Endothelial cell (in vitro differentiated cells): ENCODE measurements at regions not wholly inside any gene's neighbourhood (a gene's known extent, or its start where the extent isn't known, plus 50 kb on each side); places are given as distances from the start of the nearest gene placed in this dataset.

Experiments used
- DNase-seq: peaks from one replicate; pipeline ENCODE4 v3.0.0; 2021; ENCODE audit warnings: low spot score
- H3K27ac Mint-ChIP-seq: one replicate; pipeline ENCODE4 v1.8.0; 2021; ENCODE audit warnings: mixed read lengths, inconsistent platforms; ENCODE audit not compliant: unreplicated experiment
- H3K27me3 Mint-ChIP-seq: one replicate; pipeline ENCODE4 v1.8.0; 2021; ENCODE audit warnings: mild to moderate bottlenecking, moderate library complexity, mixed read lengths, inconsistent platforms; ENCODE audit not compliant: unreplicated experiment
- H3K36me3 Mint-ChIP-seq: one replicate; pipeline ENCODE4 v1.8.0; 2021; ENCODE audit warnings: mild to moderate bottlenecking, low read depth, mixed read lengths, inconsistent platforms; ENCODE audit not compliant: unreplicated experiment
- H3K4me1 Mint-ChIP-seq: one replicate; pipeline ENCODE4 v1.8.0; 2021; ENCODE audit warnings: mild to moderate bottlenecking, mixed read lengths, inconsistent platforms; ENCODE audit not compliant: unreplicated experiment
- H3K4me3 Mint-ChIP-seq: one replicate; pipeline ENCODE4 v1.8.0; 2021; ENCODE audit warnings: mild to moderate bottlenecking, mixed read lengths, inconsistent platforms; ENCODE audit not compliant: unreplicated experiment
- H3K9me3 Mint-ChIP-seq: one replicate; pipeline ENCODE4 v1.8.0; 2021; ENCODE audit warnings: mixed read lengths, inconsistent platforms; ENCODE audit not compliant: unreplicated experiment
- CTCF ChIP-seq: fragments of 200-600 bp; sonication (generic); IDR thresholded peaks from one replicate; pipeline ENCODE4 v1.5.0; 2021; ENCODE audit warnings: antibody characterized with exemption; ENCODE audit not compliant: unreplicated experiment

- Mint-ChIP-seq H3K27ac (no peak overlapping the region), H3K4me1 (no peaks in the 10 kb centered on the region), H3K9me3 (no peaks in the 10 kb centered on the region), H3K4me3 (no peak overlapping the region), H3K36me3 (no peaks in the 10 kb centered on the region), H3K27me3 (no peaks in the 10 kb centered on the region)
- no peak for DNase-seq
- TF ChIP-seq CTCF, result no peak
Observed at GRCh38 chr14:40920380-40920779, 686.3 kb upstream of the LRFN5 start.

DNA sequence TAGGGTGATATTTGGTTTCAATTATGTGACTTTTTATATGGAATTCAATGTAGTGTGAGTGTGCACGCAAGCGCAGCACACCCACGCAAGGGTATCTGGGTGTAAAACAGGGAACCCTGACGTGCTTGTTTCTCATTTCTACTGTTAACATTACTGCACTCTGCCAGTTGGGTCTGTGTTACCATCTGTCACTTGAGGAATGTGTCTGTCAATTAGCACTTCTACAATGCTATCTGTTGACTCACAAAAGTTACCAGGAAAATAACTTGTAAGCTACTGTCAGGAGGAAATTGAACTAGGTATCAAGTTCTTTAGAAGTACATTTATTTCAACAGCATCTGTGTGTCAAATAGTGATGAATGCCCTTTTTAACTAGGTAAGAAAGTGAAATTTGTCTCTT is 695.5 kb upstream of the LRFN5 start:
- H3K4me3 Mint-ChIP-seq, result no peak overlapping the region
- H3K27me3 Mint-ChIP-seq, result no peaks in the 10 kb centered on the region
- H3K4me1 Mint-ChIP-seq, result no peaks in the 10 kb centered on the region
- no peak for TF ChIP-seq CTCF
- DNase-seq, result no peak
- H3K36me3 Mint-ChIP-seq, result no peaks in the 10 kb centered on the region
- H3K9me3 Mint-ChIP-seq, result no peaks in the 10 kb centered on the region
- no peak overlapping the region for H3K27ac Mint-ChIP-seq

DNA sequence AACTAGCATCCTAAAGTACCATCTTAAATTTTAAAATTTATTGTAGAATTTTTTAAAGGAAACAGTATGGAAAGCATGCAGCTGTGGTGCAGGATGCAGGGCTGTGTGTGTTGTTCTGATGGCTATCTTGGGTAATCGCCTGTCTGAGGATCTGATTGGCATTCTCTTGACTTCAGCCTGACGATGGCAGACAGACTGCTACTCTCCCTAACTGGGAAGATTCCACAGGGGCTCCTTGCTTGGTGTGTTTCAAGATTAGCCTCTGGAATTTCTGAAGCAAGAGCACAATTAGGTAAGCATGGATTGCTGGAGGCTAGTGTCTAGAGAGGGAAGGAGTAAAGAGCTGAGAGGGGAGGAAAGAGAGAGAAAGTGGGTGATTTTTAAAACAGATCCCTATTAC is 696.8 kb upstream of the LRFN5 start:
- Mint-ChIP-seq H3K9me3 (no peaks in the 10 kb centered on the region), H3K27ac (no peak overlapping the region), H3K4me1 (no peaks in the 10 kb centered on the region), H3K4me3 (no peak overlapping the region), H3K36me3 (no peaks in the 10 kb centered on the region), H3K27me3 (no peaks in the 10 kb centered on the region)
- TF ChIP-seq CTCF, result no peak
- DNase-seq, result no peak

DNA sequence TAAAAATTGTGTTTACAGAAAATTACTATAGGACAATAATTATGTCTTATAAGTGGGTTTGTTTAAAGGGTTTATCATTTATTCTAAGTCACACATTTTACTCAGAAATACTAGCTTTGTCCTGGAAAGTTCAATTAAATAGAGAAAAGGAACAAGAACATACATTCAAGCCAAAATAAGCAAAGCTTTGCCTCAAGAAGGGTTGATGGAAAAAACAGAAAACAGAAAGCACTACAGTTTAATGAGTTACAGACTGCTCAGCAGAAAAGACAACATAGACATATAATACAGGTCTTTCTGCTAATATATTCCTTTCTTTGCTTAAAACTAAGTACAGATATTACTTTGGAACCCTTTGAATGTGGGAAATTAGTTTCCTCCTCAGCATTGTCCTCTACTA is 703.0 kb upstream of the LRFN5 start:
- no peaks in the 10 kb centered on the region for H3K4me1 Mint-ChIP-seq
- no peaks in the 10 kb centered on the region for H3K27me3 Mint-ChIP-seq
- no peak overlapping the region for H3K4me3 Mint-ChIP-seq
- no peaks in the 10 kb centered on the region for H3K9me3 Mint-ChIP-seq
- H3K36me3 Mint-ChIP-seq, result no peaks in the 10 kb centered on the region
- no peak for TF ChIP-seq CTCF
- no peak overlapping the region for H3K27ac Mint-ChIP-seq
- no peak for DNase-seq

GRCh38 chr14:40899435-40899834 is 707.2 kb upstream of the LRFN5 start:
- no peaks in the 10 kb centered on the region for H3K9me3 Mint-ChIP-seq
- H3K4me1 Mint-ChIP-seq, result no peaks in the 10 kb centered on the region

More at GRCh38 chr14:40899435-40899834, 707.2 kb upstream of the LRFN5 start:
- DNase-seq, result no peak
- H3K27me3 Mint-ChIP-seq, result no peaks in the 10 kb centered on the region
- H3K4me3 Mint-ChIP-seq, result no peak overlapping the region
- TF ChIP-seq CTCF, result no peak
- no peak overlapping the region for H3K27ac Mint-ChIP-seq
- no peaks in the 10 kb centered on the region for H3K36me3 Mint-ChIP-seq
